Lung (tissue), 11 donors: ENCODE measurements at regions not wholly inside any gene's neighbourhood (a gene's known extent, or its start where the extent isn't known, plus 50 kb on each side); places are given as distances from the start of the nearest gene placed in this dataset.

Experiments used
- ATAC-seq: fragments of 200-7000 bp; cut with Tn5 transposase; one replicate; pipeline ENCODE4 v1.9.1; 2020; ENCODE audit warnings: moderate number of reproducible peaks; ENCODE audit not compliant: insufficient read depth, low FRiP score
- DNase-seq, 3 donors: peaks; one replicate each; pipeline ENCODE4 v3.0.0-alpha.2; 2013 to 2017
- H3K27ac ChIP-seq, 2 donors: one replicate each; pipeline ENCODE4 v1.5.1; 2013; ENCODE audit warnings: mild to moderate bottlenecking in 2 of 2, moderate library complexity in 2 of 2, control low read depth in 1 of 2, inconsistent platforms in 1 of 2, low read depth in 1 of 2, low read length in 1 of 2
- H3K27me3 ChIP-seq, 3 donors: one replicate each; pipeline ENCODE4 v1.5.1; 2013; ENCODE audit warnings: low read length in 2 of 3; ENCODE audit not compliant: control insufficient read depth in 3 of 3, insufficient read depth in 3 of 3
- H3K36me3 ChIP-seq, 4 donors: one replicate each; pipeline ENCODE4 v1.5.1; 2013; ENCODE audit warnings: low read length in 4 of 4, mild to moderate bottlenecking in 1 of 4, moderate library complexity in 1 of 4; ENCODE audit not compliant: control insufficient read depth in 4 of 4, insufficient read depth in 4 of 4
- H3K4me1 ChIP-seq, 5 donors: one replicate each; pipeline ENCODE4 v1.5.1; 2013; ENCODE audit warnings: low read length in 5 of 5, mild to moderate bottlenecking in 2 of 5, moderate library complexity in 1 of 5; ENCODE audit not compliant: control insufficient read depth in 5 of 5, insufficient read depth in 5 of 5
- H3K4me3 ChIP-seq: one replicate; pipeline ENCODE4 v1.5.1; 2013; ENCODE audit warnings: mild to moderate bottlenecking, control low read depth, moderate library complexity
- H3K9ac ChIP-seq, 2 donors: one replicate each; pipeline ENCODE4 v1.5.1; 2013; ENCODE audit warnings: low read length in 2 of 2, control low read depth in 1 of 2; ENCODE audit not compliant: insufficient read depth in 1 of 2
- H3K9me3 ChIP-seq, 4 donors: one replicate each; pipeline ENCODE4 v1.5.1; 2013; ENCODE audit warnings: low read length in 3 of 4, mild to moderate bottlenecking in 1 of 4, moderate library complexity in 1 of 4; ENCODE audit not compliant: control insufficient read depth in 4 of 4, insufficient read depth in 3 of 4
- WGBS, 2 donors: extraction: QIAGEN DNeasy Blood & Tissue Kit; methylation state at CpG; one replicate each; pipeline ENCODE4 v1.1.7; 2013; 5-methylcytosine and 5-hydroxymethylcytosine counted together
- TF ChIP-seq, protein P1 (sequence below): IDR thresholded peaks from 2 replicates; pipeline ENCODE4 v1.5.1; 2012; ENCODE audit warnings: mild to moderate bottlenecking; ENCODE audit errors: control extremely low read depth, extremely low read depth
- donor health status: control.
- donor health status: control.
- donor health status: Bipolar disorder and iron deficiency.
- donor health status: healthy.
- donor health status: DM: yes; HTN: yes; CAD: no.

DNA sequence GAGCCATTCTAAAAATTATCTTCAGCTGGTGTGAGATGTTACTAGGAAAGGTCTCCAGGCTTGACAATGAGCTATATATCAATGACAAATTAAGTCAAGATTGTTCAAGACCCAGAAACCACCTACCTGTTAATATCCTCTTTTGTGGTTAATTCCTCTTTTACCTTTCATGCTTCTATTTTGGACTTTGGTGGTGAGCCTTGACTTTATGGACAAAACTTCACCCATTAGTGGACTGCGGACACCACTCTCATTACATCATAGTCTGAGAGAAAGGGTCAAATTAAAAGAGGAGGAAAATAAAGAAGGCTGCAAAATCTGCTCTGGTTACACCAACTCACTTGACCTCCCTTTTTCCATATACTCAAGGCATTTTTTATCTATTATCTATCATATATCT is 271.5 kb upstream of the TTC14 start:
- H3K27me3 ChIP-seq, result no peaks in the 10 kb centered on the region
- H3K9ac ChIP-seq, result no peak overlapping the region
- H3K4me1 ChIP-seq, result no peaks in the 10 kb centered on the region
- no peaks in the 10 kb centered on the region for H3K9me3 ChIP-seq
- ATAC-seq (no peak), DNase-seq (no peak)
- no peaks in the 10 kb centered on the region for H3K36me3 ChIP-seq
- WGBS, 2 donors, result 88 to 91% methylated on average over 1 of the region's 1 CpG
- TF ChIP-seq, protein P1, sequence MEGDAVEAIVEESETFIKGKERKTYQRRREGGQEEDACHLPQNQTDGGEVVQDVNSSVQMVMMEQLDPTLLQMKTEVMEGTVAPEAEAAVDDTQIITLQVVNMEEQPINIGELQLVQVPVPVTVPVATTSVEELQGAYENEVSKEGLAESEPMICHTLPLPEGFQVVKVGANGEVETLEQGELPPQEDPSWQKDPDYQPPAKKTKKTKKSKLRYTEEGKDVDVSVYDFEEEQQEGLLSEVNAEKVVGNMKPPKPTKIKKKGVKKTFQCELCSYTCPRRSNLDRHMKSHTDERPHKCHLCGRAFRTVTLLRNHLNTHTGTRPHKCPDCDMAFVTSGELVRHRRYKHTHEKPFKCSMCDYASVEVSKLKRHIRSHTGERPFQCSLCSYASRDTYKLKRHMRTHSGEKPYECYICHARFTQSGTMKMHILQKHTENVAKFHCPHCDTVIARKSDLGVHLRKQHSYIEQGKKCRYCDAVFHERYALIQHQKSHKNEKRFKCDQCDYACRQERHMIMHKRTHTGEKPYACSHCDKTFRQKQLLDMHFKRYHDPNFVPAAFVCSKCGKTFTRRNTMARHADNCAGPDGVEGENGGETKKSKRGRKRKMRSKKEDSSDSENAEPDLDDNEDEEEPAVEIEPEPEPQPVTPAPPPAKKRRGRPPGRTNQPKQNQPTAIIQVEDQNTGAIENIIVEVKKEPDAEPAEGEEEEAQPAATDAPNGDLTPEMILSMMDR, result no peak
- H3K27ac ChIP-seq, result no peak overlapping the region
- H3K4me3 ChIP-seq, result no peak overlapping the region

DNA sequence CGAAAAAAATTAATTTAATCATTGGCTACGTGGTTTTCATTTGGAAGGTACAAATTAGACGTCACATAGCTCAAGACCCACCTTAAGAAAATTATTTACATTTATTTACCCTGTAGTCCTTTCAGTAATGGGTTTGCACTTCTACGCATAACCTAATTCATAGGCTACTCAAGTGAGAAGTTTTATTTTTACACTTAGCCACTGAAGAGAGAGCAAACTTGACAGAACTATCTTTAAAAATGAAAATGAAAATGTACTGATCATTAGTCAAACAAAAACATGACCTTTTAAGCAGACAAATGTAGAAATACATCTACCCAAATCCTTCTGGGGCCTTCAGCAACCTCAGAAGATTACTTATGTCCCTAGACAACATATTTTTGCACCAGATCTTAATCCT is 269.4 kb upstream of the TTC14 start:
- DNase-seq (no peak), ATAC-seq (no peak)
- no peaks in the 10 kb centered on the region for H3K36me3 ChIP-seq
- no peaks in the 10 kb centered on the region for H3K9me3 ChIP-seq
- no peak overlapping the region for H3K4me3 ChIP-seq
- no peak overlapping the region for H3K9ac ChIP-seq
- no peak overlapping the region for H3K27ac ChIP-seq
- no peaks in the 10 kb centered on the region for H3K27me3 ChIP-seq
- 82 to 86% methylated on average over 4 of the region's 4 CpGs for WGBS, 2 donors
- H3K4me1 ChIP-seq, result no peaks in the 10 kb centered on the region
- TF ChIP-seq, protein P1, result no peak

DNA sequence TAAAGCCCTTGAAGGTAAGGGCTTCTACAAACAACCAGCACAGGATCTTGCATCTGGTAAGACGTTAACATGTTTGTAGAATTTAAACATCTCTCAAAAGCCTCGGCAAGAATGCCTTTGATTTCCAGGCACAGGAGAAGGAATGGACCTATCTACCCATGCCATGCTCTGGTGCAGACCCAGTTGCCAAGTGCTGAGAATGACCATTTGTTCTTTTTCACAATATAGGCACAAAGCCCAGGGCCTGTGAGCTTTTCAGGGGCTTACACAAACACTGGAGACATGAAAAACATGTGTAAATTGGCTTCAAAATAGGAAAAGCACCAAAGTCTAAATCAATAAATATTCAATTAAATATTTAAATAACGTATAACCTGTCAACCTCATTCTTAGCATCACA is 266.9 kb upstream of the TTC14 start:
- no peak overlapping the region for H3K9ac ChIP-seq
- H3K27me3 ChIP-seq, result no peaks in the 10 kb centered on the region
- no peaks in the 10 kb centered on the region for H3K4me1 ChIP-seq
- TF ChIP-seq, protein P1, result no peak
- H3K4me3 ChIP-seq, result no peak overlapping the region
- no peak for ATAC-seq
- DNase-seq, result no peak
- no peaks in the 10 kb centered on the region for H3K9me3 ChIP-seq
- 54 to 72% methylated on average over 3 of the region's 3 CpGs for WGBS, 2 donors
- H3K27ac ChIP-seq, result no peak overlapping the region
- H3K36me3 ChIP-seq, result no peaks in the 10 kb centered on the region

DNA sequence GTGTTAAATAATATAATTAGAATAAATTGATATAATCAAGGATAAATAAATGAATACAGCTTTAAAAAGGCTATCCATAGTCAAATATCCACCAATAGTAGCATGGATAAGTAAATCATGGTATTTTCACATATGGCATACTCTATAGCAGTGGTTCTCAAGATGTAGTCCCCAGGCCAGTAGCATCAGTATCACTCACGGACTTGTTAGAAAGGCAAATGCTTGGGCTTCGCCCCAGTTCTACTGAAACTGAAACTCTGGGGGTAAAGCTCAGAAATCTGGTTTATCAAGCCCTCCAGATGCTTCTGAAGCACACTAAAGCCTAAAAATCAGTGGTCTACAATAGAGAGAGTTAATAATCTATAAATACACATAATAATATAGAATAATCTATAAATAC is 261.6 kb upstream of the TTC14 start:
- no peak overlapping the region for H3K4me3 ChIP-seq
- H3K36me3 ChIP-seq, result no peaks in the 10 kb centered on the region
- no peak for DNase-seq
- H3K9me3 ChIP-seq, result no peaks in the 10 kb centered on the region
- WGBS, 2 donors, result 91 to 93% methylated on average over 2 of the region's 2 CpGs
- no peak overlapping the region for H3K9ac ChIP-seq
- no peaks in the 10 kb centered on the region for H3K27me3 ChIP-seq
- ATAC-seq, result no peak
- TF ChIP-seq, protein P1, result no peak
- no peak overlapping the region for H3K27ac ChIP-seq
- no peaks in the 10 kb centered on the region for H3K4me1 ChIP-seq
